Upper lobe of right lung (tissue), 1 donor: ENCODE measurements at regions not wholly inside any gene's neighbourhood (a gene's known extent, or its start where the extent isn't known, plus 50 kb on each side); places are given as distances from the start of the nearest gene placed in this dataset.

ENCODE experiments used
- ATAC-seq: fragments of 200-7000 bp; cut with Tn5 transposase; one replicate; pipeline ENCODE4 v1.9.1; 2020; ENCODE audit warnings: mild to moderate bottlenecking, moderate library complexity
- DNase-seq: peaks from one replicate; pipeline ENCODE4 v3.0.0-alpha.2; 2020
- H3K27ac ChIP-seq: fragments of 200-600 bp; one replicate; pipeline ENCODE4 v1.8.0; 2022
- H3K27me3 ChIP-seq: fragments of 200-600 bp; one replicate; pipeline ENCODE4 v1.8.0; 2022; ENCODE audit warnings: mild to moderate bottlenecking
- H3K36me3 ChIP-seq: fragments of 200-600 bp; one replicate; pipeline ENCODE4 v1.8.0; 2022
- H3K4me1 ChIP-seq: fragments of 200-600 bp; one replicate; pipeline ENCODE4 v1.8.0; 2022
- H3K4me3 ChIP-seq: fragments of 200-600 bp; one replicate; pipeline ENCODE4 v1.8.0; 2022; ENCODE audit warnings: mild to moderate bottlenecking
- H3K9me3 ChIP-seq: fragments of 200-600 bp; one replicate; pipeline ENCODE4 v1.8.0; 2022
- intact Hi-C: fragments of 100-400 bp; cut with DNase I; formaldehyde crosslinking; loops from one replicate; pipeline ENCODE4 v1.11.0; 2022
- TF ChIP-seq, protein P1 (sequence below): fragments of 200-600 bp; IDR thresholded peaks from one replicate; pipeline ENCODE4 v1.8.0; 2022; ENCODE audit warnings: antibody characterized with exemption
- donor health status: DM: no; HTN: yes; CAD: no; lungs with severe emphysema.

GRCh38 chr3:116815831-116816588 lies 106.4 kb downstream of the TUSC7 start:
- H3K9me3 ChIP-seq: no peaks in the 10 kb centered on the region
- no peak overlapping the region for H3K27ac ChIP-seq
- no peak overlapping the region for H3K4me3 ChIP-seq
- no peaks in the 10 kb centered on the region for H3K36me3 ChIP-seq
- intact Hi-C loops: no loop called here
- ATAC-seq: no peak
- DNase-seq: no peak
- TF ChIP-seq, protein P1, sequence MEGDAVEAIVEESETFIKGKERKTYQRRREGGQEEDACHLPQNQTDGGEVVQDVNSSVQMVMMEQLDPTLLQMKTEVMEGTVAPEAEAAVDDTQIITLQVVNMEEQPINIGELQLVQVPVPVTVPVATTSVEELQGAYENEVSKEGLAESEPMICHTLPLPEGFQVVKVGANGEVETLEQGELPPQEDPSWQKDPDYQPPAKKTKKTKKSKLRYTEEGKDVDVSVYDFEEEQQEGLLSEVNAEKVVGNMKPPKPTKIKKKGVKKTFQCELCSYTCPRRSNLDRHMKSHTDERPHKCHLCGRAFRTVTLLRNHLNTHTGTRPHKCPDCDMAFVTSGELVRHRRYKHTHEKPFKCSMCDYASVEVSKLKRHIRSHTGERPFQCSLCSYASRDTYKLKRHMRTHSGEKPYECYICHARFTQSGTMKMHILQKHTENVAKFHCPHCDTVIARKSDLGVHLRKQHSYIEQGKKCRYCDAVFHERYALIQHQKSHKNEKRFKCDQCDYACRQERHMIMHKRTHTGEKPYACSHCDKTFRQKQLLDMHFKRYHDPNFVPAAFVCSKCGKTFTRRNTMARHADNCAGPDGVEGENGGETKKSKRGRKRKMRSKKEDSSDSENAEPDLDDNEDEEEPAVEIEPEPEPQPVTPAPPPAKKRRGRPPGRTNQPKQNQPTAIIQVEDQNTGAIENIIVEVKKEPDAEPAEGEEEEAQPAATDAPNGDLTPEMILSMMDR: no peak
- H3K4me1 ChIP-seq: no peaks in the 10 kb centered on the region
- no peaks in the 10 kb centered on the region for H3K27me3 ChIP-seq

DNA sequence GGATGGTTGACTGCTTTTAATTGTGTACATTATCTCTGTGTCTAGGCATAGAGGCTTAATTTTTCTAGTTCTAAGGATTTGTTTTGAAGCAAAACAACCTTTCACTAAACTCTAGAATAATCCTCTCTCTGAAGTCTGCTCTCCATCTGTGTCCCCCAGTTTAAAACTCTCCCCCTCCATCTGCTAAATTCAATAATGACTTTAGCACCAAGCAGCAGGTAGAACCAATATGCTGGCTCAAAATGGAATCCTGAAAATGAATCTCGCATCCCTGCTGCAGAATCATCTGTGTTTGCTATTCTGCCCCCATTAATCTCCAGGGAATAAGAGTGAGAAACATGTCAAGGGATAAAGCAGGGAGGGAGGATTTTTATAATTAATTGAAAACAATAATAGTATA lies 111.8 kb downstream of the TUSC7 start:
- intact Hi-C loops: no loop called here
- no peak for ATAC-seq
- Histone ChIP-seq H3K4me1 (no peaks in the 10 kb centered on the region), H3K27ac (no peak overlapping the region), H3K9me3 (no peaks in the 10 kb centered on the region), H3K36me3 (no peaks in the 10 kb centered on the region), H3K27me3 (no peaks in the 10 kb centered on the region), H3K4me3 (no peak overlapping the region)
- TF ChIP-seq, protein P1: no peak
- no peak for DNase-seq

- Histone ChIP-seq H3K9me3 (no peaks in the 10 kb centered on the region), H3K4me3 (no peak overlapping the region), H3K27ac (no peak overlapping the region), H3K27me3 (no peaks in the 10 kb centered on the region), H3K36me3 (no peaks in the 10 kb centered on the region), H3K4me1 (no peaks in the 10 kb centered on the region)
- no peak for ATAC-seq
- no peak for DNase-seq
- intact Hi-C loops: no loop called here
- TF ChIP-seq, protein P1: no peak
Measured at GRCh38 chr3:116824208-116824607, 114.6 kb downstream of the TUSC7 start.

DNA sequence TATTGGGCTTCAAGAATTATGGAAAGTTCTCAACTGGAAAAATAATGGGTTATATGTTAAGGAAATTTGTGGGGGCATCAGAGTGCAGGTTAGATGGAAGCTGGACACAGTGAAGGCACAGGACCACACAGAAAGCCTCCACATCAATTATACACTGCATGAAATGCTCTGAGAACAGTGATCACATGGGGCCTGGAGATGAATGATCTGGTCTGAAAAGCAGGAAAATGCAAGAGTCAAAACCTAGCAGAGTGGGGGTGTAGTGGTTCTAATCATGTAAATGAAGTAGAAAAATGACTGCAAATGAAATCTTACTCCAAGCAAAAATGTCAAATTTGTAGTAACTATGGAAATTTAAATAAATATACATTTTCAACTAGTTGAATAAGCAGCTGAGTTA lies 123.6 kb downstream of the TUSC7 start:
- Histone ChIP-seq H3K4me3 (no peak overlapping the region), H3K27me3 (no peaks in the 10 kb centered on the region), H3K4me1 (no peaks in the 10 kb centered on the region), H3K9me3 (no peaks in the 10 kb centered on the region), H3K27ac (no peak overlapping the region), H3K36me3 (no peaks in the 10 kb centered on the region)
- ATAC-seq: no peak
- intact Hi-C loops: no loop called here
- no peak for DNase-seq
- TF ChIP-seq, protein P1: no peak

GRCh38 chr3:116834816-116835215 lies 125.2 kb downstream of the TUSC7 start:
- Histone ChIP-seq H3K27ac (no peak overlapping the region), H3K27me3 (no peaks in the 10 kb centered on the region), H3K36me3 (no peaks in the 10 kb centered on the region), H3K4me1 (no peaks in the 10 kb centered on the region), H3K9me3 (no peaks in the 10 kb centered on the region), H3K4me3 (no peak overlapping the region)
- TF ChIP-seq, protein P1: no peak
- ATAC-seq (no peak), DNase-seq (no peak)
- intact Hi-C loops: no loop called here

GRCh38 chr3:116835658-116836057 lies 126.1 kb downstream of the TUSC7 start:
- ATAC-seq: no peak
- intact Hi-C loops: no loop called here
- H3K27ac ChIP-seq: no peak overlapping the region

More at GRCh38 chr3:116835658-116836057, 126.1 kb downstream of the TUSC7 start:
- DNase-seq: no peak
- Histone ChIP-seq H3K36me3 (no peaks in the 10 kb centered on the region), H3K9me3 (no peaks in the 10 kb centered on the region), H3K4me1 (no peaks in the 10 kb centered on the region), H3K4me3 (no peak overlapping the region), H3K27me3 (no peaks in the 10 kb centered on the region)
- TF ChIP-seq, protein P1: no peak
